GM13976 (cell line): ENCODE measurements at regions not wholly inside any gene's neighbourhood (a gene's known extent, or its start where the extent isn't known, plus 50 kb on each side); places are given as distances from the start of the nearest gene placed in this dataset.
"Not testable (repeated sequence)": the region's sequence is repeated elsewhere in the genome, so short reads cannot be mapped to it uniquely, and the experiment has no call there.

Experiments used
- DNase-seq: peaks from one replicate; pipeline ENCODE4 v3.0.0; 2012; ENCODE audit warnings: low spot score
- in situ Hi-C: fragments of 300-500 bp; cut with MboI; formaldehyde crosslinking; loops from one replicate; pipeline ENCODE4 v1.12.0; 2022; ENCODE audit warnings: low sequenced_read_pairs, mixed read lengths, inconsistent platforms; ENCODE audit not compliant: unreplicated experiment
- TF ChIP-seq, protein P1 (sequence below): IDR thresholded peaks from 2 replicates; pipeline ENCODE4 v1.5.1; 2012; ENCODE audit warnings: borderline replicate concordance, mild to moderate bottlenecking; ENCODE audit not compliant: insufficient read depth; ENCODE audit errors: extremely low read depth, missing control alignments, control extremely low read depth

DNA sequence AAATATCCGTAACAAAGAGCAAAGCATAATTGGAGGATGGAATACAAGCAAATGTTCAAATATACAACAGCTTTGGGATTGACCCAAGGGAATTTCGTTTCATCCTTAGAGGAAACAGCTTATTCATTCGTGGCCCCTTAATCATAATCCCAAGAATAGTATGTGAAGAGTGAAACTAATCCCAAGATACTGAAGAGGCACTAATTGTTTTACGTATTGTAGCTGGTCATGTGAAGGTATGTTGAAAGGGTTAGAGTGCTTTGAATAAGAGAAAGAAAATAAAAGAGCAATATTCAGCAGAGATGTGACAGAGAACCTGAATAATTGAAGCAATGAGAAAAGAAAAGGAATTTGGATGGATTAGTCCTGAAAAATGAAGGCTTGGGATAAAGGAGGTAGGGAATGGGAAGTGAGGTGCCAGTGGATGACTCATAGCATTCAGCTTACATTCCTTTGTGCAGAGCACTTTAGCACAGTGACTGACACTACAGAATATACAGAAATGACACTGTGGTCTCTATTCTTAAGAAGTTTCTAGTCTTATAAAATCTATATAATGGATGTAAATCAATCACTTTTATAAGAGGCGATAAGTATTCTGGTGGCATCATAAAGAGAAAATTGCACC lies 221.9 kb downstream of the TLR4 start:
- DNase-seq, result no peak
- in situ Hi-C loops, result no loop called here
- TF ChIP-seq, protein P1, sequence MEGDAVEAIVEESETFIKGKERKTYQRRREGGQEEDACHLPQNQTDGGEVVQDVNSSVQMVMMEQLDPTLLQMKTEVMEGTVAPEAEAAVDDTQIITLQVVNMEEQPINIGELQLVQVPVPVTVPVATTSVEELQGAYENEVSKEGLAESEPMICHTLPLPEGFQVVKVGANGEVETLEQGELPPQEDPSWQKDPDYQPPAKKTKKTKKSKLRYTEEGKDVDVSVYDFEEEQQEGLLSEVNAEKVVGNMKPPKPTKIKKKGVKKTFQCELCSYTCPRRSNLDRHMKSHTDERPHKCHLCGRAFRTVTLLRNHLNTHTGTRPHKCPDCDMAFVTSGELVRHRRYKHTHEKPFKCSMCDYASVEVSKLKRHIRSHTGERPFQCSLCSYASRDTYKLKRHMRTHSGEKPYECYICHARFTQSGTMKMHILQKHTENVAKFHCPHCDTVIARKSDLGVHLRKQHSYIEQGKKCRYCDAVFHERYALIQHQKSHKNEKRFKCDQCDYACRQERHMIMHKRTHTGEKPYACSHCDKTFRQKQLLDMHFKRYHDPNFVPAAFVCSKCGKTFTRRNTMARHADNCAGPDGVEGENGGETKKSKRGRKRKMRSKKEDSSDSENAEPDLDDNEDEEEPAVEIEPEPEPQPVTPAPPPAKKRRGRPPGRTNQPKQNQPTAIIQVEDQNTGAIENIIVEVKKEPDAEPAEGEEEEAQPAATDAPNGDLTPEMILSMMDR, result no peak

DNA sequence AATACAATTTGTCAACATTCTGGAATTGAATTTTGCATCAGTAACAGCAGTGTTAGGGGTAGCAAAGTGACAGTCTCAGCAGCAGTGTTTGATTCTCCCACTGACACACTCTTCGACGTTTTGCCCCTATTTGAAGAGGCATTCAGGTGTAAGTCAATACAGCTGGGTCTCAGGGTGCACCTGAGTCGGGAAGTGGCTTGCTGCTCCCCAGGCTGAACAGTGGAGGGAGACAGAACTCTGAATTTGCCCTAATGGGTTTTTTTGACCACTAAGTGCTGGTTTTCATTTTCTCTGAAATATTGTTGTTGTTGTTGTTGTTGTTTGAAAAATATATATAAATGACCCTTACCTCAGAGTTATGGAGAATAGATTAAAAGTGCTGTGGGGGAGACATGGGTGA lies 223.2 kb downstream of the TLR4 start:
- in situ Hi-C loops, result no loop called here
- TF ChIP-seq, protein P1, result no peak
- no peak for DNase-seq

DNA sequence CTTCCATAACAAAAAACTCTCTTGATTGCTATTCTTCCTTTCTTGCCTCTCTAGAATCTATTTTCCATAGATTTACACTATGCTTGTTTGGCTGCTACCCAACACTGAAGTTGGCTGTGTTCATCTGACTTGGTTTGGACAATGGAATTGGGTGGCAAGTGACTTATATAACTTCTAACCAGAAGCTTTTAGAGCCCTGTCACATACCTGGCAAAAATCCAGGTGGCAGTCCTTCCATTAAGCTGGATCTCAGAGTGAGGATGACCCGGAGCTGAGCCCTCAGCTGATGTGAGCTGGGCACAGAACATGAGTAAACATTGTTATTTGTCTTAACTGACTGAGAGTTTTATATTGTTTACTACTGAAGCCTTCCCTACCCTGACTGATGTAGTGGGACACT lies 225.7 kb downstream of the TLR4 start:
- DNase-seq, result no peak
- TF ChIP-seq, protein P1, result no peak
- in situ Hi-C loops, result no loop called here

DNA sequence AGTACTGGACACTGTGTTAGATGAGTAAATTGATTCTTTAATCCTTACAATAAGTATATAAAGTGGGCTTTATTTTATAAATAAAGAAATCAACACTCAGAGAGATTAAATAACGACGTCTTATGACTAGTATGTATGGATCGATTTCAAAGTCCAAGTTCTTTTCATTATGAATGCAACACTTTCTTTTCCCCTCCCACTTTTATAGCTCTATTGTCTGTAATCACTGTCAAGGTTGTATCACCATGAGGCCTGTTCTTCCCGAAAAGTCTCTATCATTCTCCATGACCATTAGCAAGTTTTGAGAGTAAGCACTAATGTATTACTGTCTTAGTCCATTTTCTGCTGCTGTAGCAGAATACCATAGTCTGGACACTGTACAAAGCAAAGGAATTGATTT lies 228.4 kb downstream of the TLR4 start:
- in situ Hi-C loops, result no loop called here
- no peak for DNase-seq
- TF ChIP-seq, protein P1, result no peak

DNA sequence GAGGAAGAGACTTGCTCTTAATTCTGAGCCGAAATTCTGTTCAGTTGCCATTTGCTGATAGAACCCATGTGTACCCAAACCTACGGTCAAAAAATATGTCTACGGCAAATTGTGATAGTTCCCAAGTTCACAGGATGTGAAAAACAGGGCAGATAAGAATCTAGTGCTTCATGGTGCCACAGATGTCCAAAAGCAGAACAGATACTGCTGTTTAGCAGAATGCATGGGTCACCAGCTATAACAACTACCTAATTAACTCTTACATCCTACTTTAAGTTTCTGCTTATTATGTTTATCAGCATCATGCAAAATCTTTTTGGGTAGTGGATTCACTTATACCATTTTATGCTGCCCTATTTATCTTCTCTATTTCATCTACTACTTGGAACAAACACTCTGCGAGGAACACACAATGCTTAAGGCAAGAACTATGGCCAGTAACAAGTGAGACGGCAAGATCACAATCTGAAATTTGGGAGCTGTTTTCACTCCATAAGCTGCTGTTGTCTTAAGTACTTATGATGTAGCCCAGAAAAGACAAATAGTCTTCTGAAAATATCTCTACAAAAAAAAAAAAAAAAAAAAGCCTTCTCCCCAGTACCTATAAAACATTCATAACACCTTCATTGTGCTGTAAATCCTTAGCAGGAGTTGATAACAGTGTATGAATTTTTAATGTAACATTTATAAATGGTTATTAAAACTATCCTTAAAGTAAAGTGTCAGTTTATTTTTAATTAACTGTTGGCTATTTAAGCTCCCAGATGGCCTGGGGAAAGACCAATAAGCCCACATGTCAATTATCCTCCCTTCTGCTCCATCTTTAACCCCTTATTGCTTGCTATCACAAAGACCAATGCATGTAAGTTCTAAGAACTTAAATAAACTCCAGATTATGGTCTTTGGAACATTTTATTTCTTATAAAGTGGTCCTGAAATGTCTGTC lies 232.3 kb downstream of the TLR4 start:
- TF ChIP-seq, protein P1, result no peak
- in situ Hi-C loops, result no loop called here
- DNase-seq, result no peak

DNA sequence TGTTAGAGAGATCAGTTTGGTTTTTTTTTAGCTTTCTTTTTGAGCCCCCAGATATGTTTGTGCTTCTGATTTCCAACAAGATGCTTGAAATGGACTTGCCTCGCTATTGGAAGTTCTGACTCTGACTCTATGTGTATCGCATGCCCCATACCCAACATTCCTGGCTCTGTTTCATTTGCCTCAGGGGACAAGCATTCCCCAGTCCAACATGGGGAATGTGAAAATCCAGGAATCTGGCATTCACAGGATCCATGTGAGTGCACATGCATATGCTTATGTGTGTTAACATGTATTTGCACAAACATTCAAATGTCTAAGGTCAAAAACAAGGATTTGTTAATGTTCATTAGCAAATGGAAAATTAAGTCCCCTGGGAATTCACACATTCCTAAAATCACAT lies 233.9 kb downstream of the TLR4 start:
- TF ChIP-seq, protein P1, result no peak
- DNase-seq, result no peak
- in situ Hi-C loops, result no loop called here

DNA sequence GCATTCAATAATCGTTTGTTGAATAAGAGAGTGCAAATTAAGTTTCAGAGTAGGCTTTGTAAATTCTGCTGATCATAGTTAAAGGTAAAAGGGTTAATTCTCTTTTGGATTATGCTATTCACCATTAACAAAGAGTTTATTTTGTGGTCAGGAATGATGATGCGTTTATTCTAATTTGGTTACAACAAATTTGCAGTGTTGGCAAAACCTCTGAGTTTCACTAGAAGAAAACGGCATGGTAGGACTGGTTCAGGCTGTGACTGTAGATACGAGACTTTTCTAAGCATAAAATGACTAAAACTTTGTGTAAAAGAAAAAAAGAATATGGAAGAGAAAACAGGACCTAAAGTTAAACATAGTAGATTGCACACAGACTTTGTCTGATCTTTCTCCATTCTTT lies 234.7 kb downstream of the TLR4 start:
- TF ChIP-seq, protein P1, result no peak
- in situ Hi-C loops, result no loop called here
- DNase-seq, result no peak

DNA sequence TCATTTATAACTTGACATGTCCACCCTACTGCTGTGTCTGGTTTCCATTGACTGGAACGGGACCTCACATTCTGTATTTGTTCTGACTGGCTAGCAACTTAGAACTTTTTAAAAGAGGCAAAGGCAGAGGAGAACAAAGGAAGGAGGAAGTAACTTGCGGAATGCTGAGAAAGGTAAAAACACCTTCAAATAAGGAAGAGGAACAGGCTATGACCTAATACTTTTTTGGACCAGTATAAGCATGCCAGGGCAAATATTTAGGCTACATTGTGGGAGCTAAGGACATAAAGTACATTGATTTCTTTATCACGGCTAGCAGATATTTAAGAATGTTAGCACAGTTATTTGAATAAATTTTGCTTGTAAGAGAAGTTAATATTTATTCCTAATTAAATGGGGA lies 240.5 kb downstream of the TLR4 start:
- DNase-seq, in situ Hi-C loops: not testable (repeated sequence)
